Activated CD4-positive, alpha-beta memory T cell treated with anti-CD3 and anti-CD28 coated beads, Interleukin-2, amount 10 ng/mL, durations not matched to agents 7 days and 5 days (primary cell): ENCODE measurements at regions not wholly inside any gene's neighbourhood (a gene's known extent, or its start where the extent isn't known, plus 50 kb on each side); places are given as distances from the start of the nearest gene placed in this dataset.
"Not testable (repeated sequence)": the region's sequence is repeated elsewhere in the genome, so short reads cannot be mapped to it uniquely, and the experiment has no call there.

Experiments used
- CTCF ChIA-PET: fragments of 350-600 bp; sonication (Branson Sonifier 250); formaldehyde crosslinking; loops from one replicate; lab custom pipeline; 2021; ENCODE audit warnings: antibody characterized with exemption, inconsistent platforms; lab: Charles Lee
- POLR2A ChIA-PET: fragments of 350-600 bp; sonication (Branson Sonifier 250); formaldehyde crosslinking; loops from one replicate; lab custom pipeline; 2021; ENCODE audit warnings: antibody characterized with exemption; lab: Charles Lee
- DNase-seq: peaks from one replicate; pipeline ENCODE4 v3.0.0-alpha.2; 2020
- H3K27ac Mint-ChIP-seq: one replicate; pipeline ENCODE4 v1.8.0; 2021; ENCODE audit warnings: mild to moderate bottlenecking, mixed read lengths
- H3K27me3 Mint-ChIP-seq: one replicate; pipeline ENCODE4 v1.8.0; 2021; ENCODE audit warnings: mixed read lengths
- H3K36me3 Mint-ChIP-seq: one replicate; pipeline ENCODE4 v1.8.0; 2021; ENCODE audit warnings: low read depth, mixed read lengths
- H3K4me1 Mint-ChIP-seq: one replicate; pipeline ENCODE4 v1.8.0; 2021; ENCODE audit warnings: mixed read lengths
- H3K4me3 Mint-ChIP-seq: one replicate; pipeline ENCODE4 v1.8.0; 2021; ENCODE audit warnings: mild to moderate bottlenecking, mixed read lengths
- H3K9me3 Mint-ChIP-seq: one replicate; pipeline ENCODE4 v1.8.0; 2021; ENCODE audit warnings: mixed read lengths

- Mint-ChIP-seq H3K27me3 (no peaks in the 10 kb centered on the region), H3K4me3 (no peak overlapping the region), H3K36me3 (no peaks in the 10 kb centered on the region), H3K9me3 (no peaks in the 10 kb centered on the region), H3K4me1 (no peaks in the 10 kb centered on the region), H3K27ac (no peak overlapping the region)
- CTCF ChIA-PET = no interaction called here
- DNase-seq = no peak
- POLR2A ChIA-PET = no interaction called here
These were observed 288.9 kb downstream of the ZBBX start for GRCh38 chr3:167091226-167091625.

- Mint-ChIP-seq H3K4me3 (no peak overlapping the region), H3K4me1 (no peaks in the 10 kb centered on the region), H3K27me3 (no peaks in the 10 kb centered on the region), H3K27ac (no peak overlapping the region), H3K9me3 (peaks cover 7% of the 10 kb centered on the region), H3K36me3 (no peaks in the 10 kb centered on the region)
- ChIA-PET CTCF (no interaction called here), POLR2A (no interaction called here)
- DNase-seq = no peak
These were observed 295.6 kb downstream of the ZBBX start for GRCh38 chr3:167084545-167084944.

GRCh38 chr3:167078070-167078622 lies 302.0 kb downstream of the ZBBX start:
- no peak for DNase-seq
- CTCF ChIA-PET = no interaction called here
- POLR2A ChIA-PET = no interaction called here
- no peaks in the 10 kb centered on the region for H3K27me3 Mint-ChIP-seq
- H3K4me1 Mint-ChIP-seq = no peaks in the 10 kb centered on the region
- H3K9me3 Mint-ChIP-seq = peaks cover 8% of the 10 kb centered on the region
- no peaks in the 10 kb centered on the region for H3K36me3 Mint-ChIP-seq
- no peak overlapping the region for H3K4me3 Mint-ChIP-seq
- no peak overlapping the region for H3K27ac Mint-ChIP-seq

GRCh38 chr3:167067787-167068161 lies 312.3 kb downstream of the ZBBX start:
- Mint-ChIP-seq H3K36me3 (no peaks in the 10 kb centered on the region), H3K27me3 (no peaks in the 10 kb centered on the region), H3K27ac (no peak overlapping the region), H3K4me1 (no peaks in the 10 kb centered on the region), H3K4me3 (no peak overlapping the region), H3K9me3 (no peaks in the 10 kb centered on the region)
- DNase-seq = no peak
- CTCF ChIA-PET = no interaction called here
- POLR2A ChIA-PET = no interaction called here

- ChIA-PET CTCF (no interaction called here), POLR2A (no interaction called here)
- DNase-seq = no peak
- no peak overlapping the region for H3K4me3 Mint-ChIP-seq
- no peaks in the 10 kb centered on the region for H3K27me3 Mint-ChIP-seq
- no peaks in the 10 kb centered on the region for H3K4me1 Mint-ChIP-seq
- H3K9me3 Mint-ChIP-seq = no peaks in the 10 kb centered on the region
- no peaks in the 10 kb centered on the region for H3K36me3 Mint-ChIP-seq
- no peak overlapping the region for H3K27ac Mint-ChIP-seq
These were observed 312.9 kb downstream of the ZBBX start for GRCh38 chr3:167066977-167067786.

- POLR2A ChIA-PET = no interaction called here
- no peak overlapping the region for H3K27ac Mint-ChIP-seq
- peaks cover 8% of the 10 kb centered on the region for H3K9me3 Mint-ChIP-seq
These were observed 322.5 kb downstream of the ZBBX start for GRCh38 chr3:167057581-167057980.

GRCh38 chr3:167054926-167055325 lies 325.2 kb downstream of the ZBBX start:
- DNase-seq = no peak
- no peaks in the 10 kb centered on the region for H3K4me1 Mint-ChIP-seq
- peaks cover 8% of the 10 kb centered on the region for H3K9me3 Mint-ChIP-seq
- H3K27me3 Mint-ChIP-seq = no peaks in the 10 kb centered on the region
- ChIA-PET CTCF (no interaction called here), POLR2A (no interaction called here)
- no peak overlapping the region for H3K27ac Mint-ChIP-seq
- no peaks in the 10 kb centered on the region for H3K36me3 Mint-ChIP-seq
- H3K4me3 Mint-ChIP-seq = no peak overlapping the region

More at GRCh38 chr3:167057581-167057980, 322.5 kb downstream of the ZBBX start:
- H3K4me3 Mint-ChIP-seq = no peak overlapping the region
- H3K36me3 Mint-ChIP-seq = no peaks in the 10 kb centered on the region
- H3K4me1 Mint-ChIP-seq = no peaks in the 10 kb centered on the region
- DNase-seq = no peak
- CTCF ChIA-PET = interaction anchor here (1.1 kb wide), 1 partner anchor 15 kb away, joined by 3 read pairs; no protein-coding TSS in a partner anchor
- no peaks in the 10 kb centered on the region for H3K27me3 Mint-ChIP-seq

GRCh38 chr3:167051421-167051820 lies 328.7 kb downstream of the ZBBX start:
- Mint-ChIP-seq H3K9me3 (peaks cover 2% of the 10 kb centered on the region), H3K27ac (no peak overlapping the region), H3K36me3 (no peaks in the 10 kb centered on the region), H3K4me1 (no peaks in the 10 kb centered on the region), H3K4me3 (no peak overlapping the region), H3K27me3 (no peaks in the 10 kb centered on the region)
- DNase-seq = no peak
- ChIA-PET POLR2A (no interaction called here), CTCF (no interaction called here)

- H3K27me3 Mint-ChIP-seq = no peaks in the 10 kb centered on the region
- H3K4me3 Mint-ChIP-seq = no peak overlapping the region
- H3K36me3 Mint-ChIP-seq = no peaks in the 10 kb centered on the region
- ChIA-PET CTCF (no interaction called here), POLR2A (no interaction called here)
- no peak for DNase-seq
- H3K9me3 Mint-ChIP-seq = no peaks in the 10 kb centered on the region
- no peaks in the 10 kb centered on the region for H3K4me1 Mint-ChIP-seq
- H3K27ac Mint-ChIP-seq = no peak overlapping the region
These were observed 346.2 kb downstream of the ZBBX start for GRCh38 chr3:167033866-167034265.

GRCh38 chr3:167032267-167032876 lies 347.7 kb downstream of the ZBBX start:
- Mint-ChIP-seq H3K36me3 (no peaks in the 10 kb centered on the region), H3K4me1 (no peaks in the 10 kb centered on the region), H3K9me3 (no peaks in the 10 kb centered on the region), H3K27me3 (no peaks in the 10 kb centered on the region), H3K27ac (no peak overlapping the region), H3K4me3 (no peak overlapping the region)
- ChIA-PET CTCF (no interaction called here), POLR2A (no interaction called here)
- DNase-seq = no peak

- POLR2A ChIA-PET = no interaction called here
- no peak overlapping the region for H3K27ac Mint-ChIP-seq
- H3K4me3 Mint-ChIP-seq = no peak overlapping the region
- DNase-seq = no peak
- CTCF ChIA-PET = no interaction called here
- no peaks in the 10 kb centered on the region for H3K9me3 Mint-ChIP-seq
- no peaks in the 10 kb centered on the region for H3K4me1 Mint-ChIP-seq
- H3K27me3 Mint-ChIP-seq = no peaks in the 10 kb centered on the region
- no peaks in the 10 kb centered on the region for H3K36me3 Mint-ChIP-seq
These were observed 348.6 kb downstream of the ZBBX start for GRCh38 chr3:167031364-167032049.

- H3K4me3 Mint-ChIP-seq = no peak overlapping the region
- no peak for DNase-seq
- H3K27me3 Mint-ChIP-seq = no peaks in the 10 kb centered on the region
- no peaks in the 10 kb centered on the region for H3K4me1 Mint-ChIP-seq
- no peaks in the 10 kb centered on the region for H3K36me3 Mint-ChIP-seq
- no peak overlapping the region for H3K27ac Mint-ChIP-seq
- POLR2A ChIA-PET = no interaction called here
- CTCF ChIA-PET = no interaction called here
- no peaks in the 10 kb centered on the region for H3K9me3 Mint-ChIP-seq
These were observed 349.9 kb downstream of the ZBBX start for GRCh38 chr3:167030082-167030725.

- H3K27ac Mint-ChIP-seq, H3K27me3 Mint-ChIP-seq, DNase-seq, POLR2A ChIA-PET, H3K9me3 Mint-ChIP-seq, H3K4me3 Mint-ChIP-seq, H3K36me3 Mint-ChIP-seq, CTCF ChIA-PET, H3K4me1 Mint-ChIP-seq: not testable (repeated sequence)
These were observed 360.6 kb downstream of the ZBBX start for GRCh38 chr3:167019503-167019902.
